ENCODE measurements at regions not wholly inside any gene's neighbourhood (a gene's known extent, or its start where the extent isn't known, plus 50 kb on each side); places are given as distances from the start of the nearest gene placed in this dataset.

DNA sequence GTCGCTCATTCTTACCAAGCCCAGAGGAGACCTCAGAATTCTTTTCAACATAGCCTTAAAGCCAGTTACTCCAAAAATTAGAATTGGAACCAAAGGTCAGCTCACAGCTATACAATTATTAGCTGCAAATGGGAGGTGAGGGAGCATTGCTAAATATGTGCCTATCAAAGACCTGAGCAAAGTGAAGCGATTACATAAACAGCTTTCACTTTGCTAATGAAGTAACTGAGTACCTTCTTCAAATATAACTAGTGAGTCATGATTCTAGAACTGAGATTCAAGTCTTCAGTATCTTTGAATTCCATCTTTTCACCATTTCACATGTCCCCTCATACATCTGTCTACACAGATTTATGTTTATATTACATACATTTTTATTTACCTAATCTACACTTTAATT is 122.6 kb downstream of the P2RY1 start:
- Histone ChIP-seq H3K4me3 (replicated peaks in 1 of 3; ENCODE audit: insufficient read depth in 1 of 3, low read depth in 1 of 3, low read length in 3 of 3) (no peak overlapping the region), H2AFZ (ENCODE audit: low read depth, low read length) (no peak overlapping the region), H3K9me1 (replicated peaks; ENCODE audit: control insufficient read depth, extremely low read depth, insufficient read depth, low read length) (no peaks in the 10 kb centered on the region), H3K4me2 (ENCODE audit: insufficient read depth, low read length) (no peak overlapping the region), H3K79me2 (ENCODE audit: control insufficient read depth, insufficient read depth, low read length) (no peaks in the 10 kb centered on the region), H3K4me1 (ENCODE audit: control insufficient read depth, extremely low read depth, insufficient read depth, low read length) (no peaks in the 10 kb centered on the region), H3K9ac (replicated peaks; ENCODE audit: extremely low read depth, insufficient read depth, low read length) (no peak overlapping the region), H3K36me3 (ENCODE audit: control insufficient read depth in 2 of 2, extremely low read depth in 1 of 2, insufficient read depth in 2 of 2, low read length in 2 of 2) (no peaks in the 10 kb centered on the region), H3K9me3 (replicated peaks; ENCODE audit: control insufficient read depth, insufficient read depth, low read length) (no peaks in the 10 kb centered on the region), H4K20me1 (replicated peaks; ENCODE audit: control insufficient read depth, extremely low read depth, insufficient read depth, low read length) (no peaks in the 10 kb centered on the region), H3K27me3 (ENCODE audit: control insufficient read depth in 2 of 2, insufficient read depth in 2 of 2, low read length in 2 of 2) (no peaks in the 10 kb centered on the region), H3K27ac (ENCODE audit: insufficient read depth, low read depth, low read length) (no peak overlapping the region)
- dilution Hi-C loops (cut with MboI; ENCODE audit: extremely low pct_ligation_motif_present, low sequenced_read_pairs) = no loop called here
- no TSS peak for BruUV-seq (replicated peaks)
- ChIA-PET POLR2A (no interaction called here), CTCF (interaction anchor here (1.5 kb wide), 1 partner anchor 482 kb away, joined by 3 read pairs; no protein-coding TSS in a partner anchor)
- TF ChIP-seq, protein P1, sequence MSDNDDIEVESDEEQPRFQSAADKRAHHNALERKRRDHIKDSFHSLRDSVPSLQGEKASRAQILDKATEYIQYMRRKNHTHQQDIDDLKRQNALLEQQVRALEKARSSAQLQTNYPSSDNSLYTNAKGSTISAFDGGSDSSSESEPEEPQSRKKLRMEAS (IDR thresholded peaks at IDR 0.05; ENCODE audit: insufficient read depth, insufficient read length) = no peak
- no peak for TF ChIP-seq JUN (IDR thresholded peaks at IDR 0.05; ENCODE audit: borderline replicate concordance, insufficient read depth, insufficient read length, low read depth)
- TF ChIP-seq MYC (IDR thresholded peaks at IDR 0.05; ENCODE audit: low read depth, low read length) = no peak
- no peak for TF ChIP-seq GATA2 (IDR thresholded peaks at IDR 0.05; ENCODE audit: insufficient read depth, insufficient read length, low read depth, low read length)
- no peak for DNase-seq (ENCODE audit: low read depth, low spot score)
- intact Hi-C loops (cut with micrococcal nuclease) = no loop called here
- FAIRE-seq = no peak

DNA sequence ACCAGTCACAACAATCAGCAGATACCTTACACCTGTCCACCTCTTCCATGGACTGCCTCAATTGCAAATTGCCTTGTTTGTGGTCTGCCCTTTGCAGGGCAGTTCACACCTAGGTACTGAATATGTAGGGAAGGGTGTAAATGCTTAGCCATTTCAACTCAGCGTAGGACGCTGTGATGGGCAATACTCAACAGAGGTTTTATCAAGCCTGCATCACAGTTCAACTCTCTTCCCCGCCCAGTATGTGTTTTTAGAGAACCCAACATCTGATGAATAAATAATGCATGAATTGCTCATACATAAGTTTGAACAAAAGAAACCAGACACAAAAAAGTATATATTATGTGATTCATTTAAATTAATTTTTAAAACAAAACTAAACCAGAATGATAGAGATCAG is 124.4 kb downstream of the P2RY1 start:
- Histone ChIP-seq H3K4me3 (replicated peaks in 1 of 3; ENCODE audit: insufficient read depth in 1 of 3, low read depth in 1 of 3, low read length in 3 of 3) (no peak overlapping the region), H3K4me2 (ENCODE audit: insufficient read depth, low read length) (no peak overlapping the region), H3K27ac (ENCODE audit: insufficient read depth, low read depth, low read length) (no peak overlapping the region), H3K79me2 (ENCODE audit: control insufficient read depth, insufficient read depth, low read length) (no peaks in the 10 kb centered on the region), H4K20me1 (replicated peaks; ENCODE audit: control insufficient read depth, extremely low read depth, insufficient read depth, low read length) (no peaks in the 10 kb centered on the region), H2AFZ (ENCODE audit: low read depth, low read length) (no peak overlapping the region), H3K4me1 (ENCODE audit: control insufficient read depth, extremely low read depth, insufficient read depth, low read length) (no peaks in the 10 kb centered on the region), H3K27me3 (ENCODE audit: control insufficient read depth in 2 of 2, insufficient read depth in 2 of 2, low read length in 2 of 2) (no peaks in the 10 kb centered on the region), H3K9me3 (replicated peaks; ENCODE audit: control insufficient read depth, insufficient read depth, low read length) (no peaks in the 10 kb centered on the region), H3K36me3 (ENCODE audit: control insufficient read depth in 2 of 2, extremely low read depth in 1 of 2, insufficient read depth in 2 of 2, low read length in 2 of 2) (no peaks in the 10 kb centered on the region), H3K9me1 (replicated peaks; ENCODE audit: control insufficient read depth, extremely low read depth, insufficient read depth, low read length) (no peaks in the 10 kb centered on the region), H3K9ac (replicated peaks; ENCODE audit: extremely low read depth, insufficient read depth, low read length) (no peak overlapping the region)
- ChIA-PET POLR2A (no interaction called here), CTCF (no interaction called here)
- TF ChIP-seq JUN (IDR thresholded peaks at IDR 0.05; ENCODE audit: borderline replicate concordance, insufficient read depth, insufficient read length, low read depth) (no peak), POLR2A (IDR thresholded peaks at IDR 0.05; ENCODE audit: low read depth, low read length) (no peak), MYC (IDR thresholded peaks at IDR 0.05; ENCODE audit: low read depth, low read length) (no peak), POLR2AphosphoS5 (IDR thresholded peaks at IDR 0.05; ENCODE audit: insufficient read depth, low read depth, low read length) (no peak), GATA2 (IDR thresholded peaks at IDR 0.05; ENCODE audit: insufficient read depth, insufficient read length, low read depth, low read length) (no peak), EZH2 (IDR thresholded peaks at IDR 0.05; ENCODE audit: borderline replicate concordance, low read depth, low read length, severe bottlenecking) (no peak), FOS (IDR thresholded peaks at IDR 0.05; ENCODE audit: borderline replicate concordance, insufficient read depth, low read length) (no peak)
- TF ChIP-seq, protein P2, sequence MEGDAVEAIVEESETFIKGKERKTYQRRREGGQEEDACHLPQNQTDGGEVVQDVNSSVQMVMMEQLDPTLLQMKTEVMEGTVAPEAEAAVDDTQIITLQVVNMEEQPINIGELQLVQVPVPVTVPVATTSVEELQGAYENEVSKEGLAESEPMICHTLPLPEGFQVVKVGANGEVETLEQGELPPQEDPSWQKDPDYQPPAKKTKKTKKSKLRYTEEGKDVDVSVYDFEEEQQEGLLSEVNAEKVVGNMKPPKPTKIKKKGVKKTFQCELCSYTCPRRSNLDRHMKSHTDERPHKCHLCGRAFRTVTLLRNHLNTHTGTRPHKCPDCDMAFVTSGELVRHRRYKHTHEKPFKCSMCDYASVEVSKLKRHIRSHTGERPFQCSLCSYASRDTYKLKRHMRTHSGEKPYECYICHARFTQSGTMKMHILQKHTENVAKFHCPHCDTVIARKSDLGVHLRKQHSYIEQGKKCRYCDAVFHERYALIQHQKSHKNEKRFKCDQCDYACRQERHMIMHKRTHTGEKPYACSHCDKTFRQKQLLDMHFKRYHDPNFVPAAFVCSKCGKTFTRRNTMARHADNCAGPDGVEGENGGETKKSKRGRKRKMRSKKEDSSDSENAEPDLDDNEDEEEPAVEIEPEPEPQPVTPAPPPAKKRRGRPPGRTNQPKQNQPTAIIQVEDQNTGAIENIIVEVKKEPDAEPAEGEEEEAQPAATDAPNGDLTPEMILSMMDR (IDR thresholded peaks at IDR 0.05; ENCODE audit: extremely low read depth in 1 of 2, insufficient read depth in 1 of 2, low read depth in 1 of 2, low read length in 2 of 2) = no peak
- TF ChIP-seq, protein P1 (IDR thresholded peaks at IDR 0.05; ENCODE audit: insufficient read depth, insufficient read length) = no peak
- DNase-seq (ENCODE audit: low read depth, low spot score) (no peak), FAIRE-seq (no peak)
- dilution Hi-C loops (cut with MboI; ENCODE audit: extremely low pct_ligation_motif_present, low sequenced_read_pairs) = no loop called here
- no TSS peak for BruUV-seq (replicated peaks)
- intact Hi-C loops (cut with micrococcal nuclease) = no loop called here
